Subcutaneous abdominal adipose tissue (tissue), 5 donors: ENCODE measurements at regions not wholly inside any gene's neighbourhood (a gene's known extent, or its start where the extent isn't known, plus 50 kb on each side); places are given as distances from the start of the nearest gene placed in this dataset.

Experiments used
- H3K27ac ChIP-seq: one replicate; pipeline ENCODE4 v1.7.0; 2013; ENCODE audit warnings: low read depth, mild to moderate bottlenecking, inconsistent platforms, low read length, moderate library complexity
- H3K27me3 ChIP-seq, 5 donors: one replicate each; pipeline ENCODE4 v1.7.0; 2013; ENCODE audit warnings: low read length in 5 of 5, inconsistent platforms in 1 of 5; ENCODE audit not compliant: control insufficient read depth in 5 of 5, insufficient read depth in 4 of 5
- H3K36me3 ChIP-seq, 5 donors: one replicate each; pipeline ENCODE4 v1.7.0; 2013; ENCODE audit warnings: low read length in 5 of 5; ENCODE audit not compliant: control insufficient read depth in 5 of 5, insufficient read depth in 5 of 5
- H3K4me1 ChIP-seq, 5 donors: one replicate each; pipeline ENCODE4 v1.7.0; 2013; ENCODE audit warnings: low read length in 5 of 5, mild to moderate bottlenecking in 3 of 5, moderate library complexity in 1 of 5; ENCODE audit not compliant: control insufficient read depth in 5 of 5, insufficient read depth in 5 of 5
- H3K4me3 ChIP-seq, 5 donors: one replicate each; pipeline ENCODE4 v1.7.0; 2013; ENCODE audit warnings: low read length in 5 of 5, low read depth in 1 of 5
- H3K9ac ChIP-seq, 5 donors: one replicate each; pipeline ENCODE4 v1.7.0; 2013; ENCODE audit warnings: low read length in 5 of 5, mild to moderate bottlenecking in 4 of 5, moderate library complexity in 3 of 5
- H3K9me3 ChIP-seq, 5 donors: one replicate each; pipeline ENCODE4 v1.7.0; 2013; ENCODE audit warnings: low read length in 5 of 5; ENCODE audit not compliant: control insufficient read depth in 5 of 5
- donor health status: healthy.
- donor health status: healthy.
- donor health status: healthy.
- donor health status: healthy.
- donor health status: healthy.

GRCh38 chr20:51077686-51078060 lies 54.8 kb upstream of the KCNG1 start:
- Histone ChIP-seq H3K27me3 (peaks cover 4 to 35% (median 20%) of the 10 kb centered on the region in 5 donors), H3K4me3 (no peak overlapping the region), H3K27ac (no peak overlapping the region), H3K9me3 (peaks cover 3 to 7% (median 6%) of the 10 kb centered on the region in 5 donors), H3K4me1 (no peaks in the 10 kb centered on the region), H3K36me3 (no peaks in the 10 kb centered on the region), H3K9ac (no peak overlapping the region)

GRCh38 chr20:51076786-51077685 lies 54.1 kb upstream of the KCNG1 start:
- Histone ChIP-seq H3K4me1 (no peaks in the 10 kb centered on the region), H3K27me3 (peaks cover 6 to 36% (median 18%) of the 10 kb centered on the region in 5 donors), H3K4me3 (no peak overlapping the region), H3K27ac (no peak overlapping the region), H3K9me3 (peaks cover 3 to 7% (median 6%) of the 10 kb centered on the region in 5 donors), H3K36me3 (no peaks in the 10 kb centered on the region), H3K9ac (no peak overlapping the region)

- H3K9ac ChIP-seq: no peak overlapping the region
Measured at GRCh38 chr20:51074062-51074461, 51.2 kb upstream of the KCNG1 start.

More at GRCh38 chr20:51074062-51074461, 51.2 kb upstream of the KCNG1 start:
- Histone ChIP-seq H3K4me3 (no peak overlapping the region), H3K27ac (no peak overlapping the region), H3K4me1 (no peaks in the 10 kb centered on the region), H3K36me3 (no peaks in the 10 kb centered on the region), H3K27me3 (peaks cover 6 to 36% (median 22%) of the 10 kb centered on the region in 5 donors), H3K9me3 (peaks cover 3 to 7% (median 6%) of the 10 kb centered on the region in 5 donors)
